ENCODE measurements at regions not wholly inside any gene's neighbourhood (a gene's known extent, or its start where the extent isn't known, plus 50 kb on each side); places are given as distances from the start of the nearest gene placed in this dataset.

DNA sequence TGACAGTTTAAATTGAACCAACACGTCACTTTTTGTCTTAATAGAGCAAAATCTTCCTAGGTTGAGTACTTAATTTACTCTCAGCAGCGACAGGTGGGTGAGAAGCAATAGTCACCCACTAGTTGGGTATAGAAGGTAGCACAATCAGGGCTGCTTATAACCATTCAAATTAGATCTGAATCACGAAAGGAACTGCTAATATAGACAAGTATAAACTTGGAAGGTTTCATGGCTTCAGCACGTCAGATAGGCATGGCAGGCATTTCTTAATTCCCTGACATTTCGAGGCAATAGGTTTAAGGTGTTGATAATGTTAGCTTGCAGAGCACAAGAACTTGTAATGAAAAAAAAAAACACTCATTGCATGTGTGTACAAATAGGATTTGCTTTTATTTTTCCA lies 853.4 kb downstream of the PCDH7 start:
- TF ChIP-seq, protein P1, sequence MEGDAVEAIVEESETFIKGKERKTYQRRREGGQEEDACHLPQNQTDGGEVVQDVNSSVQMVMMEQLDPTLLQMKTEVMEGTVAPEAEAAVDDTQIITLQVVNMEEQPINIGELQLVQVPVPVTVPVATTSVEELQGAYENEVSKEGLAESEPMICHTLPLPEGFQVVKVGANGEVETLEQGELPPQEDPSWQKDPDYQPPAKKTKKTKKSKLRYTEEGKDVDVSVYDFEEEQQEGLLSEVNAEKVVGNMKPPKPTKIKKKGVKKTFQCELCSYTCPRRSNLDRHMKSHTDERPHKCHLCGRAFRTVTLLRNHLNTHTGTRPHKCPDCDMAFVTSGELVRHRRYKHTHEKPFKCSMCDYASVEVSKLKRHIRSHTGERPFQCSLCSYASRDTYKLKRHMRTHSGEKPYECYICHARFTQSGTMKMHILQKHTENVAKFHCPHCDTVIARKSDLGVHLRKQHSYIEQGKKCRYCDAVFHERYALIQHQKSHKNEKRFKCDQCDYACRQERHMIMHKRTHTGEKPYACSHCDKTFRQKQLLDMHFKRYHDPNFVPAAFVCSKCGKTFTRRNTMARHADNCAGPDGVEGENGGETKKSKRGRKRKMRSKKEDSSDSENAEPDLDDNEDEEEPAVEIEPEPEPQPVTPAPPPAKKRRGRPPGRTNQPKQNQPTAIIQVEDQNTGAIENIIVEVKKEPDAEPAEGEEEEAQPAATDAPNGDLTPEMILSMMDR (IDR thresholded peaks at IDR 0.05) = no peak
- no peak for TF ChIP-seq POLR2A (IDR thresholded peaks at IDR 0.05)

Measured in right lobe of liver (tissue), 4 donors.